Gastroesophageal sphincter (tissue), 3 donors: ENCODE measurements at regions not wholly inside any gene's neighbourhood (a gene's known extent, or its start where the extent isn't known, plus 50 kb on each side); places are given as distances from the start of the nearest gene placed in this dataset.

Source experiments
- EP300 ChIP-seq: sonication (generic); formaldehyde crosslinking; IDR thresholded peaks from one replicate; pipeline ENCODE4 v1.6.1; 2017; ENCODE audit warnings: antibody characterized with exemption, mild to moderate bottlenecking
- TF ChIP-seq, protein P1 (sequence below), 4 experiments: fragments of 200-600 bp in 2 of 4; fragments of 450-650 bp in 2 of 4; sonication (generic) in 1 of 4; IDR thresholded peaks; one replicate each; pipeline ENCODE4 v1.5.1; 2017 to 2019; ENCODE audit warnings: antibody characterized with exemption in 4 of 4, mild to moderate bottlenecking in 2 of 4, moderate library complexity in 2 of 4

DNA sequence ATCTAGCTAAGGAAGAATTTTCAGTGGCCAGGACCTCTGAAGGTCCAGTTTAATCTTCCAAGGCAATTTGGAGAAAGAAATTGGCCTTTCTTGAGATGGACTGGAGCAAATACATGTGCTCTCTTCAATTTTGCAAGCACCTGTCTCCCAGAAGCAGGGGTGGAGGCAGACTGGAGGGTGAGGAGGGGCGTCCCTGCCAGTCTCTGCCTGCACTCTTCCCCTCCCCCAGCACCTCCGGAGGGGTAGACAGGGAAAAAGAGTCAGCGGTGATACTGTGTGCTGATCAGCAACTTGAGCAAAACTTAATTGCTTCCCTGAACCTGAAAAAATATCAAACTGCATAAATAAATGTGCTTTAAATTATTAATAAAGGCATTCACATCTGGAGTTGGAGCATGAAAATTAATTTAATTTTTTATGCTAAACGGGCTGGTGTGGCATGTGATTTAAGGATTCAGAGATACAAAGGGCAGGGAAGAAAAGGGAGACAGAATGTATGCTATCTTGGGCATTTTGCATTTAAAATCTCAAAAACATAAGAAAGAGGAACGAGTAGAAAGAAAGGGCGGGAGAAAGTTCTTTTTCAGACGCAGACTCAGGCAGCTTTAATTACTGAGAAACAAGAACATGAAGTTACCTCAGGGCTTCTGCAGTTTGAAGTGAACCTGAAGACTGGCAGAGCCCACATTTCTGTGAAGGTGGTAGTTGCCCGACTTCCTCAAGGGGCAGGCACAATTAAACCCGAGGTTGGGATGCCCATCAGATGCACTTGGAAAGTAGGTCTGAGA lies 319.7 kb downstream of the UACA start:
- TF ChIP-seq, protein P1, sequence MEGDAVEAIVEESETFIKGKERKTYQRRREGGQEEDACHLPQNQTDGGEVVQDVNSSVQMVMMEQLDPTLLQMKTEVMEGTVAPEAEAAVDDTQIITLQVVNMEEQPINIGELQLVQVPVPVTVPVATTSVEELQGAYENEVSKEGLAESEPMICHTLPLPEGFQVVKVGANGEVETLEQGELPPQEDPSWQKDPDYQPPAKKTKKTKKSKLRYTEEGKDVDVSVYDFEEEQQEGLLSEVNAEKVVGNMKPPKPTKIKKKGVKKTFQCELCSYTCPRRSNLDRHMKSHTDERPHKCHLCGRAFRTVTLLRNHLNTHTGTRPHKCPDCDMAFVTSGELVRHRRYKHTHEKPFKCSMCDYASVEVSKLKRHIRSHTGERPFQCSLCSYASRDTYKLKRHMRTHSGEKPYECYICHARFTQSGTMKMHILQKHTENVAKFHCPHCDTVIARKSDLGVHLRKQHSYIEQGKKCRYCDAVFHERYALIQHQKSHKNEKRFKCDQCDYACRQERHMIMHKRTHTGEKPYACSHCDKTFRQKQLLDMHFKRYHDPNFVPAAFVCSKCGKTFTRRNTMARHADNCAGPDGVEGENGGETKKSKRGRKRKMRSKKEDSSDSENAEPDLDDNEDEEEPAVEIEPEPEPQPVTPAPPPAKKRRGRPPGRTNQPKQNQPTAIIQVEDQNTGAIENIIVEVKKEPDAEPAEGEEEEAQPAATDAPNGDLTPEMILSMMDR (IDR thresholded peaks at IDR 0.05): no peak
- TF ChIP-seq EP300: no peak
